Neural progenitor cell (in vitro differentiated cells): ENCODE measurements at regions not wholly inside any gene's neighbourhood (a gene's known extent, or its start where the extent isn't known, plus 50 kb on each side); places are given as distances from the start of the nearest gene placed in this dataset.

ENCODE experiments used
- EZH2phosphoT487 ChIP-seq: fragments of 200-600 bp; sonication (generic); IDR thresholded peaks from 2 replicates; pipeline ENCODE4 v1.6.1; 2017; ENCODE audit warnings: antibody characterized with exemption
- TF ChIP-seq, protein P1 (sequence below): fragments of 200-600 bp; sonication (generic); IDR thresholded peaks from 2 replicates; pipeline ENCODE4 v1.5.1; 2017; ENCODE audit warnings: antibody characterized with exemption, mild to moderate bottlenecking

- TF ChIP-seq, protein P1, sequence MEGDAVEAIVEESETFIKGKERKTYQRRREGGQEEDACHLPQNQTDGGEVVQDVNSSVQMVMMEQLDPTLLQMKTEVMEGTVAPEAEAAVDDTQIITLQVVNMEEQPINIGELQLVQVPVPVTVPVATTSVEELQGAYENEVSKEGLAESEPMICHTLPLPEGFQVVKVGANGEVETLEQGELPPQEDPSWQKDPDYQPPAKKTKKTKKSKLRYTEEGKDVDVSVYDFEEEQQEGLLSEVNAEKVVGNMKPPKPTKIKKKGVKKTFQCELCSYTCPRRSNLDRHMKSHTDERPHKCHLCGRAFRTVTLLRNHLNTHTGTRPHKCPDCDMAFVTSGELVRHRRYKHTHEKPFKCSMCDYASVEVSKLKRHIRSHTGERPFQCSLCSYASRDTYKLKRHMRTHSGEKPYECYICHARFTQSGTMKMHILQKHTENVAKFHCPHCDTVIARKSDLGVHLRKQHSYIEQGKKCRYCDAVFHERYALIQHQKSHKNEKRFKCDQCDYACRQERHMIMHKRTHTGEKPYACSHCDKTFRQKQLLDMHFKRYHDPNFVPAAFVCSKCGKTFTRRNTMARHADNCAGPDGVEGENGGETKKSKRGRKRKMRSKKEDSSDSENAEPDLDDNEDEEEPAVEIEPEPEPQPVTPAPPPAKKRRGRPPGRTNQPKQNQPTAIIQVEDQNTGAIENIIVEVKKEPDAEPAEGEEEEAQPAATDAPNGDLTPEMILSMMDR = no peak
- peak; percentile 63 for TF ChIP-seq EZH2phosphoT487
These were observed 366.9 kb downstream of the KLF12 start for GRCh38 chr13:73767191-73767741.
